Spleen (tissue), 11 donors: ENCODE measurements at regions not wholly inside any gene's neighbourhood (a gene's known extent, or its start where the extent isn't known, plus 50 kb on each side); places are given as distances from the start of the nearest gene placed in this dataset.

Source experiments
- DNase-seq: peaks from one replicate; pipeline ENCODE4 v3.0.0-alpha.2; 2020
- H3K27ac ChIP-seq, 8 donors: fragments of 200-600 bp; sonication (generic) in 7 of 8; 1 replicate in 4 of 8; 2 replicates in 4 of 8; pipeline versions ENCODE4 v1.5.0 to v1.8.0; 2016 to 2021; ENCODE audit warnings: inconsistent platforms in 4 of 8, mild to moderate bottlenecking in 4 of 8, moderate library complexity in 1 of 8
- H3K27me3 ChIP-seq, 7 donors: fragments of 200-600 bp; sonication (generic) in 6 of 7; replicated peaks in 1 of 7; 1 replicate in 4 of 7; 2 replicates in 3 of 7; pipeline versions ENCODE4 v1.5.0 to v1.8.0; 2016 to 2021; ENCODE audit warnings: inconsistent platforms in 3 of 7, mild to moderate bottlenecking in 1 of 7
- H3K36me3 ChIP-seq, 6 donors: fragments of 200-600 bp; sonication (generic) in 5 of 6; 1 replicate in 4 of 6; 2 replicates in 2 of 6; pipeline versions ENCODE4 v1.5.0 to v1.8.0; 2016 to 2021; ENCODE audit warnings: inconsistent platforms in 2 of 6
- H3K4me1 ChIP-seq, 6 donors: fragments of 200-600 bp; sonication (generic) in 5 of 6; 1 replicate in 3 of 6; 2 replicates in 3 of 6; pipeline versions ENCODE4 v1.5.0 to v1.8.0; 2016 to 2021; ENCODE audit warnings: inconsistent platforms in 3 of 6
- H3K4me3 ChIP-seq, 8 donors: fragments of 200-600 bp; sonication (generic) in 7 of 8; 1 replicate in 4 of 8; 2 replicates in 4 of 8; pipeline versions ENCODE4 v1.5.0 to v1.8.0; 2016 to 2021; ENCODE audit warnings: inconsistent platforms in 4 of 8, mild to moderate bottlenecking in 4 of 8, moderate library complexity in 2 of 8
- H3K9me3 ChIP-seq, 8 donors: fragments of 200-600 bp; sonication (generic) in 7 of 8; 1 replicate in 4 of 8; 2 replicates in 4 of 8; pipeline versions ENCODE4 v1.5.0 to v1.8.0; 2016 to 2021; ENCODE audit warnings: inconsistent platforms in 4 of 8
- CTCF ChIP-seq, 11 experiments: fragments of 200-600 bp in 7 of 11; fragments of 450-650 bp in 4 of 11; sonication (generic) in 4 of 11; IDR thresholded peaks in 8 of 11; conservative IDR thresholded peaks in 3 of 11; 1 replicate in 7 of 11; 2 replicates in 4 of 11; pipeline versions ENCODE4 v1.4.0 to v1.8.0; 2016 to 2021; ENCODE audit warnings: antibody characterized with exemption in 11 of 11, inconsistent platforms in 4 of 11, mild to moderate bottlenecking in 1 of 11
- POLR2A ChIP-seq, 3 donors: fragments of 450-650 bp; IDR thresholded peaks; one replicate each; pipeline ENCODE4 v1.5.1; 2017; ENCODE audit warnings: antibody characterized with exemption in 3 of 3, mild to moderate bottlenecking in 1 of 3
- POLR2AphosphoS5 ChIP-seq, 3 donors: sonication (generic); formaldehyde crosslinking; IDR thresholded peaks; one replicate each; pipeline ENCODE4 v1.5.1; 2017; ENCODE audit warnings: antibody characterized with exemption in 3 of 3
- WGBS, 5 donors: extraction: QIAGEN DNeasy Blood & Tissue Kit in 3 of 5; methylation state at CpG; one replicate each; pipeline versions ENCODE4 v1.1.5 to v1.1.7; 2013 to 2018; 5-methylcytosine and 5-hydroxymethylcytosine counted together
- intact Hi-C: fragments of 100-400 bp; cut with DNase I; formaldehyde crosslinking; loops from one replicate; pipeline ENCODE4 v1.15.0; 2023; ENCODE audit warnings: low total_unique reads
- donor health status: healthy with polysubstance abuse.
- donor health status: DM: no; HTN: no; CAD: no; lungs with moderate emphysema.
- donor health status: DM: no; HTN: no; CAD: no.
- donor health status: Bipolar disorder and iron deficiency.
- donor health status: healthy.
- donor health status: DM: no; HTN: no; CAD: no.
- donor health status: DM: yes; HTN: yes; CAD: no.

GRCh38 chr2:26528836-26529235 is 50.9 kb upstream of the OTOF start:
- no peaks in the 10 kb centered on the region for H3K4me1 ChIP-seq
- H3K27me3 ChIP-seq: peaks cover 0 to 29% (median 0%) of the 10 kb centered on the region in 7 donors
- DNase-seq: peak; percentile 45
- no peaks in the 10 kb centered on the region for H3K9me3 ChIP-seq
- no peak overlapping the region for H3K4me3 ChIP-seq
- H3K36me3 ChIP-seq: no peaks in the 10 kb centered on the region
- intact Hi-C loops: no loop called here
- TF ChIP-seq CTCF (IDR thresholded peaks at IDR 0.05 in 8 of 11, conservative IDR thresholded peaks at IDR 0.05 in 3 of 11): no peak
- no peak for TF ChIP-seq POLR2AphosphoS5 (IDR thresholded peaks at IDR 0.05)
- no peak for TF ChIP-seq POLR2A (IDR thresholded peaks at IDR 0.05)
- 93 to 98% (median 94%) methylated on average over 3 of the region's 3 CpGs for WGBS, 5 donors
- no peak overlapping the region for H3K27ac ChIP-seq

DNA sequence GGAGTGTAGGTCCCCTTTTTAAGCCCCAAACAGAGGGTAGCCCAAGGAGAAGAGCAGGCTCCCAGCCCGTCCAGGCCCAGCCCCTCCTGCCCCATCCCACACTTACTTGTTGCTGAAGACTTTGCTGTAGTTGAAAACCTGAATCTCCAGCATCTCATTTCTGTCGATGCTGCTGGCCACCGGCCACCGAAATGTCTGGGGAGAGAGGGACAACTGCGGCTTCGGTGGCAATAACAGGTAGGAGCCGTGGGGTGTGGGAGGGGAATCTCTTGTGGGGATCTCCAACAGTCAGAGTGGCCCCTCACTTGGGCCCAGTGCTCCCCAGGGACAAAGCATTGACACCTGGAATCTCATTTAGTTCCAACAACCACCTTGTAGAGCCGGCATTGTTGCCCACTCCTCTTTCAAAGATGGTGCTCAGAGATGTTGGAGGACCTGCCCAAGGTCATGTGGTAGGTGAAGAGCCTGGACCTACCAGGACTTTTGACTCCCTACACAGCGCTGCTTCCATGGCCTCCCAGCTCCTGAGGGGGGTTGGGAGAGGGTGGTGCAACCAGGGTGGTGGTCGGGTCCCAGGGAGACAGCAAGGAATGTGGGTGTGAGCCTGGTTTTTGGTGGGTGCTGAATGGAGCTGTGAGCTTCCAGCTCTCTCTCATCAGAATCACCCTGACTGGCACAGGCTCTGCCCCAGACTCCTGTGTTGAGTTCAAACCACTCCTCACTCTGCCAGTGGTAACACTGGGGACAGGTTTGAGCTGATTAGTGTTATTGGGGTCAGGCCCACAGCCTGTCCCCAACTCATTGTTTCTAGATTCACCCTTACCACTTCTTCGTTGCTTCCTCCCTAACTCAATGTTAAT is 50.0 kb upstream of the OTOF start:
- Histone ChIP-seq H3K27me3 (peaks cover 0 to 29% (median 0%) of the 10 kb centered on the region in 7 donors), H3K4me1 (no peaks in the 10 kb centered on the region), H3K4me3 (no peak overlapping the region), H3K27ac (no peak overlapping the region), H3K36me3 (no peaks in the 10 kb centered on the region), H3K9me3 (no peaks in the 10 kb centered on the region)
- 81 to 87% (median 85%) methylated on average over 11 of the region's 11 CpGs for WGBS, 5 donors
- intact Hi-C loops: no loop called here
- TF ChIP-seq POLR2A (IDR thresholded peaks at IDR 0.05): no peak
- no peak for TF ChIP-seq CTCF (IDR thresholded peaks at IDR 0.05 in 8 of 11, conservative IDR thresholded peaks at IDR 0.05 in 3 of 11)
- TF ChIP-seq POLR2AphosphoS5 (IDR thresholded peaks at IDR 0.05): no peak
- DNase-seq: peak; percentile 64
